CD14-positive monocyte (primary cell): ENCODE measurements at regions not wholly inside any gene's neighbourhood (a gene's known extent, or its start where the extent isn't known, plus 50 kb on each side); places are given as distances from the start of the nearest gene placed in this dataset.

Source experiments
- DNase-seq, 3 donors: peaks; one replicate each; pipeline ENCODE4 v3.0.0-alpha.2; 2011 to 2022
- H2AFZ ChIP-seq: 2 replicates; pipeline ENCODE4 v1.6.0; 2012; ENCODE audit warnings: mild to moderate bottlenecking, low read depth, low read length, inconsistent platforms; ENCODE audit not compliant: insufficient read depth, poor library complexity, severe bottlenecking
- H3K27ac ChIP-seq, 2 donors: 1 replicate in 1 of 2; 2 replicates in 1 of 2; pipeline ENCODE4 v1.5.1; 2012 to 2013; ENCODE audit warnings: low read length in 2 of 2, control low read depth in 1 of 2, inconsistent platforms in 1 of 2, low read depth in 1 of 2, mild to moderate bottlenecking in 1 of 2
- H3K27me3 ChIP-seq, 2 donors: one replicate each; pipeline versions ENCODE4 v1.6.0 to v1.6.1; 2011 to 2013; ENCODE audit warnings: low read length in 2 of 2; ENCODE audit not compliant: control insufficient read depth in 2 of 2, insufficient read depth in 2 of 2
- H3K36me3 ChIP-seq, 2 donors: replicated peaks in 1 of 2; 1 replicate in 1 of 2; 2 replicates in 1 of 2; pipeline versions ENCODE4 v1.5.1 to v1.6.1; 2012 to 2013; ENCODE audit warnings: low read length in 2 of 2, control low read depth in 1 of 2, inconsistent platforms in 1 of 2, mild to moderate bottlenecking in 1 of 2; ENCODE audit not compliant: insufficient read depth in 2 of 2, control insufficient read depth in 1 of 2
- H3K4me1 ChIP-seq, 2 donors: 1 replicate in 1 of 2; 2 replicates in 1 of 2; pipeline versions ENCODE4 v1.5.1 to v1.6.1; 2012 to 2013; ENCODE audit warnings: low read length in 2 of 2, control low read depth in 1 of 2, inconsistent platforms in 1 of 2, mild to moderate bottlenecking in 1 of 2, moderate library complexity in 1 of 2; ENCODE audit not compliant: insufficient read depth in 2 of 2, control insufficient read depth in 1 of 2
- H3K4me2 ChIP-seq: replicated peaks from 2 replicates; pipeline ENCODE3; 2012; ENCODE audit warnings: low read length, moderate library complexity, mild to moderate bottlenecking; ENCODE audit not compliant: poor library complexity, severe bottlenecking; ENCODE audit errors: extremely low read depth
- H3K4me3 ChIP-seq, 3 experiments: fragments of 200-600 bp in 1 of 3; sonication (generic) in 1 of 3; replicated peaks in 1 of 3; 1 replicate in 2 of 3; 2 replicates in 1 of 3; pipeline ENCODE4 v1.5.1; 2011 to 2013; ENCODE audit warnings: low read length in 3 of 3, mild to moderate bottlenecking in 3 of 3, control low read depth in 2 of 3, low read depth in 2 of 3, inconsistent platforms in 1 of 3, moderate library complexity in 1 of 3
- H3K79me2 ChIP-seq: 2 replicates; pipeline ENCODE4 v1.6.0; 2012; ENCODE audit warnings: mild to moderate bottlenecking, control low read depth, inconsistent platforms, low read length, moderate library complexity; ENCODE audit not compliant: insufficient read depth
- H3K9ac ChIP-seq: 2 replicates; pipeline ENCODE4 v1.6.0; 2017; ENCODE audit warnings: low read length, mild to moderate bottlenecking; ENCODE audit not compliant: insufficient read depth, poor library complexity, severe bottlenecking
- H3K9me3 ChIP-seq, 2 donors: replicated peaks in 1 of 2; 1 replicate in 1 of 2; 2 replicates in 1 of 2; pipeline versions ENCODE4 v1.5.1 to v1.6.1; 2012 to 2013; ENCODE audit warnings: low read length in 2 of 2, control low read depth in 1 of 2; ENCODE audit not compliant: control insufficient read depth in 1 of 2, insufficient read depth in 1 of 2
- H4K20me1 ChIP-seq: 2 replicates; pipeline ENCODE4 v1.6.0; 2012; ENCODE audit warnings: mild to moderate bottlenecking, low read length, control low read depth, moderate library complexity; ENCODE audit not compliant: insufficient read depth
- H3K27ac Mint-ChIP-seq, 7 donors: one replicate each; pipeline ENCODE4 v1.8.0; 2020; ENCODE audit warnings: mild to moderate bottlenecking in 7 of 7, mixed read lengths in 7 of 7, moderate library complexity in 6 of 7, inconsistent platforms in 2 of 7
- H3K27me3 Mint-ChIP-seq, 3 donors: one replicate each; pipeline ENCODE4 v1.8.0; 2021 to 2022; ENCODE audit warnings: low read depth in 3 of 3, mild to moderate bottlenecking in 3 of 3, mixed read lengths in 3 of 3, moderate library complexity in 3 of 3, inconsistent platforms in 1 of 3
- H3K36me3 Mint-ChIP-seq, 2 donors: one replicate each; pipeline ENCODE4 v1.8.0; 2020; ENCODE audit warnings: mixed read lengths in 2 of 2, inconsistent platforms in 1 of 2, mild to moderate bottlenecking in 1 of 2
- H3K4me1 Mint-ChIP-seq: one replicate; pipeline ENCODE4 v1.8.0; 2020; ENCODE audit warnings: mild to moderate bottlenecking, mixed read lengths
- H3K4me3 Mint-ChIP-seq, 2 donors: one replicate each; pipeline ENCODE4 v1.8.0; 2020; ENCODE audit warnings: mild to moderate bottlenecking in 2 of 2, mixed read lengths in 2 of 2, moderate library complexity in 1 of 2
- H3K9me3 Mint-ChIP-seq, 7 donors: one replicate each; pipeline ENCODE4 v1.8.0; 2020 to 2022; ENCODE audit warnings: mixed read lengths in 7 of 7, mild to moderate bottlenecking in 6 of 7, moderate library complexity in 6 of 7, inconsistent platforms in 2 of 7
- CTCF ChIP-seq: fragments of 200-600 bp; IDR thresholded peaks from one replicate; pipeline ENCODE4 v1.8.0; 2022; ENCODE audit warnings: antibody characterized with exemption, mild to moderate bottlenecking
- WGBS: methylation state at CpG from one replicate; pipeline ENCODE4 v1.1.5; 2013; ENCODE audit warnings: missing lambda C conversion rate; ENCODE audit not compliant: insufficient coverage; 5-methylcytosine and 5-hydroxymethylcytosine counted together
- intact Hi-C, 2 donors: fragments of 100-400 bp; cut with micrococcal nuclease; formaldehyde crosslinking; loops; one replicate each; pipeline versions ENCODE4 v1.15.0 to v1.15.1; 2023

GRCh38 chr7:46940178-46940577 lies 641.7 kb downstream of the TNS3 start:
- Histone ChIP-seq H3K9ac (no peak overlapping the region), H3K4me2 (no peak overlapping the region), H2AFZ (no peak overlapping the region), H3K79me2 (no peaks in the 10 kb centered on the region), H3K4me3 (no peak overlapping the region), H3K36me3 (no peaks in the 10 kb centered on the region), H3K27ac (no peak overlapping the region), H3K27me3 (no peaks in the 10 kb centered on the region), H3K4me1 (no peaks in the 10 kb centered on the region), H3K9me3 (no peaks in the 10 kb centered on the region), H4K20me1 (no peaks in the 10 kb centered on the region)
- 100% methylated on average over 1 of the region's 5 CpGs for WGBS
- Mint-ChIP-seq H3K9me3 (peaks cover 0 to 3% (median 0%) of the 10 kb centered on the region in 7 donors), H3K36me3 (no peaks in the 10 kb centered on the region), H3K27me3 (peaks cover 0 to 4% (median 3%) of the 10 kb centered on the region in 3 donors), H3K27ac (no peak overlapping the region), H3K4me1 (no peaks in the 10 kb centered on the region), H3K4me3 (no peak overlapping the region)
- DNase-seq = no peak
- TF ChIP-seq CTCF = no peak
- intact Hi-C loops = no loop called here

GRCh38 chr7:46939558-46939957 lies 642.4 kb downstream of the TNS3 start:
- DNase-seq = no peak
- TF ChIP-seq CTCF = no peak
- Mint-ChIP-seq H3K4me1 (no peaks in the 10 kb centered on the region), H3K36me3 (no peaks in the 10 kb centered on the region), H3K27ac (no peak overlapping the region), H3K4me3 (no peak overlapping the region), H3K9me3 (peaks cover 0 to 3% (median 0%) of the 10 kb centered on the region in 7 donors), H3K27me3 (peaks cover 0 to 4% (median 3%) of the 10 kb centered on the region in 3 donors)
- Histone ChIP-seq H3K4me3 (no peak overlapping the region), H3K27ac (no peak overlapping the region), H3K79me2 (no peaks in the 10 kb centered on the region), H3K4me2 (no peak overlapping the region), H3K36me3 (no peaks in the 10 kb centered on the region), H3K9me3 (no peaks in the 10 kb centered on the region), H3K4me1 (no peaks in the 10 kb centered on the region), H3K27me3 (no peaks in the 10 kb centered on the region), H3K9ac (no peak overlapping the region), H2AFZ (no peak overlapping the region), H4K20me1 (no peaks in the 10 kb centered on the region)
- intact Hi-C loops = no loop called here
- 71% methylated on average over 5 of the region's 8 CpGs for WGBS
